ENCODE measurements at regions not wholly inside any gene's neighbourhood (a gene's known extent, or its start where the extent isn't known, plus 50 kb on each side); places are given as distances from the start of the nearest gene placed in this dataset.

DNA sequence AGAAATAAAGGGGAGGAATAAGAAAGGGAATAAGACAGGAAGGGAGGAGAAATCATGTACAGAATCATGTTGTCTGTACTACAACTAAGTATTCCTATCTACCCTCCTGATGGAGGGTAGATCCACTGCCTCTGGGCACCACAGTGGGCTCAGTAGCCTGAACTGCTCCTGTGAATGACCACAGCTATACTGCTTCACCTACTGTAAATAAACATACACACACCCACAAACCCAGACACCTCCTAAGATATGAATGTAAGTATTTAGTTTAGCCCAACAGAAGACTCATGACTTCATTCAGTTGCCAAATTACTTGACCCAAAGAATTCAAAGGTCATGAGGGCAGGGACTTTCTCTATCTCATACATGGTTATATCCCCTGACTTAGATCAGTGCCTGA, 177.3 kb upstream of the C11orf58 start:
- H3K4me1 ChIP-seq: no peaks in the 10 kb centered on the region
- H3K4me3 ChIP-seq (ENCODE audit: low read depth, low read length): no peak overlapping the region
- DNase-seq: no peak
- H3K27me3 ChIP-seq: no peaks in the 10 kb centered on the region
- no peak for TF ChIP-seq CTCF (IDR thresholded peaks at IDR 0.05; ENCODE audit: low read depth, low read length)
- no peaks in the 10 kb centered on the region for H3K9me3 ChIP-seq
- no peaks in the 10 kb centered on the region for H3K36me3 ChIP-seq

- no peak for DNase-seq
- H3K4me3 ChIP-seq (ENCODE audit: low read depth, low read length): no peak overlapping the region
- no peaks in the 10 kb centered on the region for H3K4me1 ChIP-seq
- no peaks in the 10 kb centered on the region for H3K27me3 ChIP-seq
- H3K9me3 ChIP-seq: no peaks in the 10 kb centered on the region
- no peak for TF ChIP-seq CTCF (IDR thresholded peaks at IDR 0.05; ENCODE audit: low read depth, low read length)
- no peaks in the 10 kb centered on the region for H3K36me3 ChIP-seq
Measured at GRCh38 chr11:16558494-16558893, 180.0 kb upstream of the C11orf58 start.

DNA sequence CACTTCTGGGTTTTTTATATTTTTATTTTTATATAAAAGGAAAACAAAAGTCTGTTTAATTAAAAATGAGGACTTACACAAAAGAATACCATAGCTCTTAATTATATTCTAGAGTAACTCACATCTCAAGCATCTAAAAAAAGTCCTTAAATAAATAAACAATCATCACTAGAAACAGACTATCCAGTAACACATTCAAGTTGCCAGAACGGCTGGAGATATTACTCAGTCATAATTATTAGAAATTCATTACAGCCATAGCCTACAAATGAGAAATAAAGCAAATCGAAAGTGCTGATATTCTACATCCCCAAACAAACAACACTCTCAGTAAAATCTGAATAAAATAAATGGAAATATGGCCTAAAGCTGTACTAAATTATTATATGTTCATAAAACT, 182.5 kb upstream of the C11orf58 start:
- Histone ChIP-seq H3K9me3 (no peaks in the 10 kb centered on the region), H3K36me3 (no peaks in the 10 kb centered on the region), H3K4me1 (no peaks in the 10 kb centered on the region), H3K4me3 (ENCODE audit: low read depth, low read length) (no peak overlapping the region), H3K27me3 (no peaks in the 10 kb centered on the region)
- no peak for TF ChIP-seq CTCF (IDR thresholded peaks at IDR 0.05; ENCODE audit: low read depth, low read length)
- DNase-seq: no peak

GRCh38 chr11:16554361-16554760, 184.1 kb upstream of the C11orf58 start:
- Histone ChIP-seq H3K36me3 (no peaks in the 10 kb centered on the region), H3K4me3 (ENCODE audit: low read depth, low read length) (no peak overlapping the region), H3K9me3 (no peaks in the 10 kb centered on the region), H3K4me1 (no peaks in the 10 kb centered on the region), H3K27me3 (no peaks in the 10 kb centered on the region)
- TF ChIP-seq CTCF (IDR thresholded peaks at IDR 0.05; ENCODE audit: low read depth, low read length): no peak
- no peak for DNase-seq

- Histone ChIP-seq H3K4me1 (no peaks in the 10 kb centered on the region), H3K27me3 (no peaks in the 10 kb centered on the region), H3K36me3 (no peaks in the 10 kb centered on the region), H3K4me3 (ENCODE audit: low read depth, low read length) (no peak overlapping the region), H3K9me3 (no peaks in the 10 kb centered on the region)
- no peak for DNase-seq
- no peak for TF ChIP-seq CTCF (IDR thresholded peaks at IDR 0.05; ENCODE audit: low read depth, low read length)
Measured at GRCh38 chr11:16547879-16548278, 190.6 kb upstream of the C11orf58 start.

DNA sequence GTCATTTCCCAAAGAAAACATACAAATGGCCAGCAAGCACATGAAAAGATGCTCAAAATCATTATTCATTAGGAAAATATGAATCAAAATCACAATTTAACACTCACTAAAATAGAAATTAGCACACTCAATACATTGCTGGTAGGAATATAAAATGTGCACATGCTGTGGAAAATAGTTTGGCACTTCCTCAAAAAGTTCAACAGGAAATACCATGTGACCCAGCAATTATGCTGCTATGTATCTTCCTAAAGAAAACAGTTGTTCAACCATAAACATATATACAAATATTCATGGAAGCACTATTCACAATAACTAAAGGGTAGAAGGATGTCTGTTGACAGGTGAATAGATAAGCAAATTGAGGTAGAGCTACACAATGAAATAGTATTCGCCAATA, 187.3 kb upstream of the SOX6 start:
- Histone ChIP-seq H3K27me3 (no peaks in the 10 kb centered on the region), H3K9me3 (no peaks in the 10 kb centered on the region), H3K4me3 (ENCODE audit: low read depth, low read length) (no peak overlapping the region), H3K36me3 (no peaks in the 10 kb centered on the region), H3K4me1 (no peaks in the 10 kb centered on the region)
- TF ChIP-seq CTCF (IDR thresholded peaks at IDR 0.05; ENCODE audit: low read depth, low read length): no peak
- DNase-seq: no peak
